ENCODE measurements at regions not wholly inside any gene's neighbourhood (a gene's known extent, or its start where the extent isn't known, plus 50 kb on each side); places are given as distances from the start of the nearest gene placed in this dataset.

DNA sequence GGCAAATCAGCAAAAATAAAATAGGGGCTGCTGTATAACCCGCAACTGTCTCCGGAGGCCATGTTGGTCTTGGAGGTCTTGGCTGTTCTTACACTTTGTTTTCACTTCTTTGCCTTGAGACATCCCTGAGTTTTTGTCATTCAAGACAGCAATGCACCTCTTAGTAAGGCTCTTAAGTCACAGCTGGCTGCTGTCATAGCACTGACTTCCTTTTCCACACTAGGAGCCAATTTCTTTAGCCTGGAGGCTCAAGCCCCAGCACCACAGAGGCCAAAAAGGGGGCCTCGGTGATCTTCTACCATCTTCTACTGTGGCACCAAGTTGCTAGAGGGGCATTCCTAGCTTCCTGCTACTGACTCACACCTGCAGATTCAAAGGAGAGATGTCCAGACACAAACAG, 536.3 kb downstream of the CDH26 start:
- TF ChIP-seq POLR2AphosphoS5 (IDR thresholded peaks at IDR 0.05; ENCODE audit: low read depth, low read length) = no peak
- TF ChIP-seq POLR2A (IDR thresholded peaks at IDR 0.05; ENCODE audit: low read depth, low read length) = no peak
- TF ChIP-seq TAF1 (IDR thresholded peaks at IDR 0.05; ENCODE audit: low read depth, low read length) = no peak
- TF ChIP-seq SPI1 (IDR thresholded peaks at IDR 0.05; ENCODE audit: low read depth, low read length) = no peak
- TF ChIP-seq POU2F2 (IDR thresholded peaks at IDR 0.05; ENCODE audit: low read depth, low read length) = no peak
- TF ChIP-seq PAX5 (IDR thresholded peaks at IDR 0.05; ENCODE audit: insufficient read depth, low read length, severe bottlenecking) = no peak

Measured in GM12891 (cell line).